Endodermal cell (in vitro differentiated cells): ENCODE measurements at regions not wholly inside any gene's neighbourhood (a gene's known extent, or its start where the extent isn't known, plus 50 kb on each side); places are given as distances from the start of the nearest gene placed in this dataset.

Source experiments
- DNase-seq: peaks from one replicate; pipeline ENCODE4 v3.0.0-alpha.2; 2017
- H3K27ac ChIP-seq: 2 replicates; pipeline ENCODE4 v1.5.1; 2013; ENCODE audit warnings: mild to moderate bottlenecking, low read depth, low read length, moderate library complexity
- H3K27me3 ChIP-seq: 2 replicates; pipeline ENCODE4 v1.6.1; 2013; ENCODE audit warnings: mild to moderate bottlenecking, low read length, moderate library complexity; ENCODE audit not compliant: insufficient read depth, control insufficient read depth, poor library complexity, severe bottlenecking
- H3K36me3 ChIP-seq: 2 replicates; pipeline ENCODE4 v1.7.0; 2013; ENCODE audit warnings: mild to moderate bottlenecking, low read length, moderate library complexity; ENCODE audit not compliant: control insufficient read depth, insufficient read depth
- H3K4me1 ChIP-seq: one replicate; pipeline ENCODE4 v1.7.0; 2013; ENCODE audit warnings: low read length; ENCODE audit not compliant: control insufficient read depth, insufficient read depth
- H3K4me3 ChIP-seq: 2 replicates; pipeline ENCODE4 v1.5.1; 2013; ENCODE audit warnings: mild to moderate bottlenecking, low read length, moderate library complexity
- H3K9ac ChIP-seq: 2 replicates; pipeline ENCODE4 v1.6.1; 2013; ENCODE audit warnings: mild to moderate bottlenecking, low read length, moderate library complexity; ENCODE audit not compliant: poor library complexity, severe bottlenecking; ENCODE audit errors: extremely low read depth
- H3K9me3 ChIP-seq: 2 replicates; pipeline ENCODE4 v1.6.1; 2013; ENCODE audit warnings: mild to moderate bottlenecking, low read length, moderate library complexity; ENCODE audit not compliant: control insufficient read depth
- H3K27ac Mint-ChIP-seq: 2 replicates; pipeline ENCODE4 v1.8.0; 2020; ENCODE audit warnings: mixed read lengths
- H3K27me3 Mint-ChIP-seq: 2 replicates; pipeline ENCODE4 v1.8.0; 2021; ENCODE audit warnings: mild to moderate bottlenecking, mixed read lengths; ENCODE audit not compliant: insufficient read depth
- H3K36me3 Mint-ChIP-seq: 2 replicates; pipeline ENCODE4 v1.8.0; 2020; ENCODE audit warnings: low read depth, mixed read lengths
- H3K4me1 Mint-ChIP-seq: 2 replicates; pipeline ENCODE4 v1.8.0; 2020; ENCODE audit warnings: mixed read lengths
- H3K4me3 Mint-ChIP-seq: 2 replicates; pipeline ENCODE4 v1.8.0; 2020; ENCODE audit warnings: mild to moderate bottlenecking, moderate library complexity, mixed read lengths
- H3K9me3 Mint-ChIP-seq: 2 replicates; pipeline ENCODE4 v1.8.0; 2020; ENCODE audit warnings: mild to moderate bottlenecking, mixed read lengths
- WGBS, 2 experiments: methylation state at CpG; one replicate each; pipeline versions ENCODE4 v1.1.5 to v1.1.7; 2013; ENCODE audit warnings: missing lambda C conversion rate in 2 of 2, mixed read lengths in 1 of 2; ENCODE audit not compliant: insufficient coverage in 1 of 2, insufficient read length in 1 of 2; 5-methylcytosine and 5-hydroxymethylcytosine counted together
- TF ChIP-seq, protein P1 (sequence below): fragments of 200-600 bp; sonication (generic); conservative IDR thresholded peaks from 2 replicates; pipeline ENCODE4 v1.5.0; 2021; ENCODE audit warnings: antibody characterized with exemption, mild to moderate bottlenecking

DNA sequence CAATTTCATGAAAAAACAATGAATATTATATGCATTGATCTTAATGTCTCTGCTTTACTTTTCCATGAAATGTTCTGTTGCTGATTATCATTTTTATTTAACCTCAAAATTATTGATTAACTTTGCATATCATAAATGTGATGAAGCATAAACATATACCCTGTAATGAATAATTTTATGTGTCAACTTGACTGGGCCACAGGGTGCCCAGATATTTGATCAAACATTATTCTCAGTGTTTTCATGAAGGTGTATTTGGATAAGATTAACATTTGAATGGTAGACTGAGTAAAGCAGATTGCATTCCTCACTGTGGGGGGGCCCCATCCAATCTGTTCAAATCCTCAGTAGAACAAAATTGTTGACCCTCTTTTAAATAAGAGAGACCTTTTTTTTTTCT lies 265.2 kb downstream of the CENPW start:
- no peaks in the 10 kb centered on the region for H3K27me3 Mint-ChIP-seq

DNA sequence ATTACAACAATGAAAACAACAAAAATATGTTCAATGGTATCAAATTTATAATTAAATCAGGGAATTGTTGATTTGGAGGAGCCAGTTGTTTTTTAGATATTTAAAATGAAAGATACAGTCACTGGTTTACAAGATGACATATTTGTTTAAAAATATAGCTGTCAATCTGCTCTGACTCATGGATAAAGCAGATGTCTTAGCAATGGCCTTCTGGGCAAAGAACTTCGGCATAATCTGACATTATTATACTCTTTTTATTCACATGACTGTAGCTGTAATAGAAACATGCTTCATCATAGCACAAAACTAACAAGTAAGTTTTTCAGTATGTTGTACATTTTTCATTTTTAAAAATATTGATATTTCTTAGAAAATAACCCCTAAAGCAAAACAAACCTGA lies 267.4 kb downstream of the CENPW start:
- Histone ChIP-seq H3K9ac (no peak overlapping the region), H3K27ac (no peak overlapping the region), H3K9me3 (no peaks in the 10 kb centered on the region), H3K4me3 (no peak overlapping the region), H3K36me3 (no peaks in the 10 kb centered on the region), H3K4me1 (no peaks in the 10 kb centered on the region), H3K27me3 (no peaks in the 10 kb centered on the region)
- Mint-ChIP-seq H3K27ac (no peak overlapping the region), H3K27me3 (no peaks in the 10 kb centered on the region), H3K4me1 (no peaks in the 10 kb centered on the region), H3K36me3 (no peaks in the 10 kb centered on the region), H3K4me3 (no peak overlapping the region), H3K9me3 (peaks cover 15% of the 10 kb centered on the region)
- 85% methylated on average over 1 of the region's 1 CpG; no CpG with 5 or more reads in 1 of the 2 experiments for WGBS, 2 experiments
- TF ChIP-seq, protein P1, sequence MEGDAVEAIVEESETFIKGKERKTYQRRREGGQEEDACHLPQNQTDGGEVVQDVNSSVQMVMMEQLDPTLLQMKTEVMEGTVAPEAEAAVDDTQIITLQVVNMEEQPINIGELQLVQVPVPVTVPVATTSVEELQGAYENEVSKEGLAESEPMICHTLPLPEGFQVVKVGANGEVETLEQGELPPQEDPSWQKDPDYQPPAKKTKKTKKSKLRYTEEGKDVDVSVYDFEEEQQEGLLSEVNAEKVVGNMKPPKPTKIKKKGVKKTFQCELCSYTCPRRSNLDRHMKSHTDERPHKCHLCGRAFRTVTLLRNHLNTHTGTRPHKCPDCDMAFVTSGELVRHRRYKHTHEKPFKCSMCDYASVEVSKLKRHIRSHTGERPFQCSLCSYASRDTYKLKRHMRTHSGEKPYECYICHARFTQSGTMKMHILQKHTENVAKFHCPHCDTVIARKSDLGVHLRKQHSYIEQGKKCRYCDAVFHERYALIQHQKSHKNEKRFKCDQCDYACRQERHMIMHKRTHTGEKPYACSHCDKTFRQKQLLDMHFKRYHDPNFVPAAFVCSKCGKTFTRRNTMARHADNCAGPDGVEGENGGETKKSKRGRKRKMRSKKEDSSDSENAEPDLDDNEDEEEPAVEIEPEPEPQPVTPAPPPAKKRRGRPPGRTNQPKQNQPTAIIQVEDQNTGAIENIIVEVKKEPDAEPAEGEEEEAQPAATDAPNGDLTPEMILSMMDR: no peak
- DNase-seq: no peak

More for the DNA sequence above, 265.2 kb downstream of the CENPW start:
- TF ChIP-seq, protein P1: no peak
- Mint-ChIP-seq H3K27ac (no peak overlapping the region), H3K4me1 (no peaks in the 10 kb centered on the region), H3K9me3 (peaks cover 4% of the 10 kb centered on the region), H3K4me3 (no peak overlapping the region), H3K36me3 (no peaks in the 10 kb centered on the region)
- Histone ChIP-seq H3K9ac (no peak overlapping the region), H3K27ac (no peak overlapping the region), H3K27me3 (no peaks in the 10 kb centered on the region), H3K36me3 (no peaks in the 10 kb centered on the region), H3K4me1 (no peaks in the 10 kb centered on the region), H3K9me3 (no peaks in the 10 kb centered on the region), H3K4me3 (no peak overlapping the region)
- DNase-seq: no peak

DNA sequence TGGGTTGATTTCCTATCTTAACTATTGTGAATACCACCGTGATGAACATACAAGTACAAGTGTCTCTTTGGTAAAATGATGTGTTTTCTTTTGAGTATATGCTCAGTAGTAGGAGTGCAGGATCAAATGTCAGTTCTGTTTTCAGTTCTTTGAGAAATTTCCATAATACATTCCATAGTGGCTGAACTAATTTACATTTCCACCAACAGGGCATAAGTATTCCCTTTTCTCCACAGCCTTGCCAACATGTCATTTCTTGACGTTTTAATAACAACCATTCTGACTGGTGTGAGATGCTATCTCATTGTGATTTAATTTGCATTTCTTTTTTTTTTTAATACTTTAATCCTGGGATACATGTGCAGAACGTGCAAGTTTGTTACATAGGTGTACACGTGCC lies 268.8 kb downstream of the CENPW start:
- 89% methylated on average over 4 of the region's 4 CpGs; no CpG with 5 or more reads in 1 of the 2 experiments for WGBS, 2 experiments
- Mint-ChIP-seq H3K27me3 (no peaks in the 10 kb centered on the region), H3K4me1 (no peaks in the 10 kb centered on the region), H3K4me3 (no peak overlapping the region), H3K9me3 (peaks cover 17% of the 10 kb centered on the region), H3K27ac (no peak overlapping the region), H3K36me3 (no peaks in the 10 kb centered on the region)
- H3K9ac ChIP-seq: no peak overlapping the region
- H3K36me3 ChIP-seq: no peaks in the 10 kb centered on the region
- no peaks in the 10 kb centered on the region for H3K4me1 ChIP-seq
- no peak overlapping the region for H3K4me3 ChIP-seq
- TF ChIP-seq, protein P1: no peak
- H3K27ac ChIP-seq: no peak overlapping the region
- no peak for DNase-seq
- H3K27me3 ChIP-seq: no peaks in the 10 kb centered on the region
- no peaks in the 10 kb centered on the region for H3K9me3 ChIP-seq
